ENCODE measurements at regions not wholly inside any gene's neighbourhood (a gene's known extent, or its start where the extent isn't known, plus 50 kb on each side); places are given as distances from the start of the nearest gene placed in this dataset.
A peak's percentile ranks its signal among the peaks of the same experiment; 100 is the strongest.

GRCh38 chr7:16982640-16983350, 101.0 kb upstream of the AGR3 start (continued):
- TF ChIP-seq ZNF142 (CRISPR knock-in tag; IDR thresholded peaks at IDR 0.05) = no peak
- no peak for TF ChIP-seq ZNF672 (CRISPR knock-in tag; IDR thresholded peaks at IDR 0.05)
- TF ChIP-seq ZNF362 (CRISPR knock-in tag; IDR thresholded peaks at IDR 0.05; ENCODE audit: borderline replicate concordance) = peak; percentile 95
- TF ChIP-seq GLI4 (CRISPR knock-in tag; IDR thresholded peaks at IDR 0.05; ENCODE audit: borderline replicate concordance) = no peak
- TF ChIP-seq GMEB2 (CRISPR knock-in tag; IDR thresholded peaks at IDR 0.05; ENCODE audit: low read depth) = no peak
- no peak for TF ChIP-seq ZNF382 (CRISPR knock-in tag; IDR thresholded peaks at IDR 0.05; ENCODE audit: borderline replicate concordance)
- no peak for TF ChIP-seq NR2F1 (CRISPR knock-in tag; IDR thresholded peaks at IDR 0.05)
- TF ChIP-seq, protein P1, sequence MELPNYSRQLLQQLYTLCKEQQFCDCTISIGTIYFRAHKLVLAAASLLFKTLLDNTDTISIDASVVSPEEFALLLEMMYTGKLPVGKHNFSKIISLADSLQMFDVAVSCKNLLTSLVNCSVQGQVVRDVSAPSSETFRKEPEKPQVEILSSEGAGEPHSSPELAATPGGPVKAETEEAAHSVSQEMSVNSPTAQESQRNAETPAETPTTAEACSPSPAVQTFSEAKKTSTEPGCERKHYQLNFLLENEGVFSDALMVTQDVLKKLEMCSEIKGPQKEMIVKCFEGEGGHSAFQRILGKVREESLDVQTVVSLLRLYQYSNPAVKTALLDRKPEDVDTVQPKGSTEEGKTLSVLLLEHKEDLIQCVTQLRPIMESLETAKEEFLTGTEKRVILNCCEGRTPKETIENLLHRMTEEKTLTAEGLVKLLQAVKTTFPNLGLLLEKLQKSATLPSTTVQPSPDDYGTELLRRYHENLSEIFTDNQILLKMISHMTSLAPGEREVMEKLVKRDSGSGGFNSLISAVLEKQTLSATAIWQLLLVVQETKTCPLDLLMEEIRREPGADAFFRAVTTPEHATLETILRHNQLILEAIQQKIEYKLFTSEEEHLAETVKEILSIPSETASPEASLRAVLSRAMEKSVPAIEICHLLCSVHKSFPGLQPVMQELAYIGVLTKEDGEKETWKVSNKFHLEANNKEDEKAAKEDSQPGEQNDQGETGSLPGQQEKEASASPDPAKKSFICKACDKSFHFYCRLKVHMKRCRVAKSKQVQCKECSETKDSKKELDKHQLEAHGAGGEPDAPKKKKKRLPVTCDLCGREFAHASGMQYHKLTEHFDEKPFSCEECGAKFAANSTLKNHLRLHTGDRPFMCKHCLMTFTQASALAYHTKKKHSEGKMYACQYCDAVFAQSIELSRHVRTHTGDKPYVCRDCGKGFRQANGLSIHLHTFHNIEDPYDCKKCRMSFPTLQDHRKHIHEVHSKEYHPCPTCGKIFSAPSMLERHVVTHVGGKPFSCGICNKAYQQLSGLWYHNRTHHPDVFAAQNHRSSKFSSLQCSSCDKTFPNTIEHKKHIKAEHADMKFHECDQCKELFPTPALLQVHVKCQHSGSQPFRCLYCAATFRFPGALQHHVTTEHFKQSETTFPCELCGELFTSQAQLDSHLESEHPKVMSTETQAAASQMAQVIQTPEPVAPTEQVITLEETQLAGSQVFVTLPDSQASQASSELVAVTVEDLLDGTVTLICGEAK (IDR thresholded peaks at IDR 0.05) = no peak
- TF ChIP-seq, protein P1 (CRISPR knock-in tag; IDR thresholded peaks at IDR 0.05) = no peak

Measured in HepG2 (cell line).